HEK293T (cell line): ENCODE measurements at regions not wholly inside any gene's neighbourhood (a gene's known extent, or its start where the extent isn't known, plus 50 kb on each side); places are given as distances from the start of the nearest gene placed in this dataset.

Experiments used
- ARNT ChIP-seq: fragments of 450-650 bp; IDR thresholded peaks from 2 replicates; pipeline ENCODE4 v1.6.1; 2017; ENCODE audit warnings: mild to moderate bottlenecking
- BHLHE40 ChIP-seq: fragments of 450-650 bp; IDR thresholded peaks from 2 replicates; pipeline ENCODE4 v1.6.1; 2016; ENCODE audit warnings: mild to moderate bottlenecking, moderate library complexity, borderline replicate concordance
- CTBP1 ChIP-seq: fragments of 450-650 bp; IDR thresholded peaks from 2 replicates; pipeline ENCODE4 v1.6.1; 2016; ENCODE audit warnings: borderline replicate concordance
- ELF4 ChIP-seq: fragments of 450-650 bp; IDR thresholded peaks from 2 replicates; pipeline ENCODE4 v1.6.1; 2017; ENCODE audit warnings: antibody characterized with exemption
- FOXA1 ChIP-seq: fragments of 450-650 bp; IDR thresholded peaks from 2 replicates; pipeline ENCODE4 v1.6.1; 2016; ENCODE audit warnings: mild to moderate bottlenecking
- FOXK2 ChIP-seq: fragments of 450-650 bp; IDR thresholded peaks from 2 replicates; pipeline ENCODE4 v1.6.1; 2016; ENCODE audit warnings: mild to moderate bottlenecking
- HDGF ChIP-seq: fragments of 450-650 bp; IDR thresholded peaks from 2 replicates; pipeline ENCODE4 v1.6.1; 2017; ENCODE audit warnings: antibody characterized with exemption, borderline replicate concordance
- LEF1 ChIP-seq: fragments of 450-650 bp; IDR thresholded peaks from 2 replicates; pipeline ENCODE4 v1.6.1; 2017; ENCODE audit warnings: mild to moderate bottlenecking, borderline replicate concordance
- NFRKB ChIP-seq: fragments of 450-650 bp; IDR thresholded peaks from 2 replicates; pipeline ENCODE4 v1.6.1; 2016; ENCODE audit warnings: mild to moderate bottlenecking, moderate library complexity
- SP1 ChIP-seq: fragments of 450-650 bp; IDR thresholded peaks from 2 replicates; pipeline ENCODE4 v1.6.1; 2017
- SUZ12 ChIP-seq: fragments of 450-650 bp; IDR thresholded peaks from 2 replicates; pipeline ENCODE4 v1.6.1; 2016; ENCODE audit warnings: mild to moderate bottlenecking
- TARDBP ChIP-seq: fragments of 450-650 bp; IDR thresholded peaks from 2 replicates; pipeline ENCODE4 v1.6.1; 2016
- ZNF384 ChIP-seq: fragments of 450-650 bp; IDR thresholded peaks from 2 replicates; pipeline ENCODE4 v1.6.1; 2016
- TF ChIP-seq, protein P1 (sequence below): fragments of 450-650 bp; IDR thresholded peaks from 2 replicates; pipeline ENCODE4 v1.6.1; 2016

DNA sequence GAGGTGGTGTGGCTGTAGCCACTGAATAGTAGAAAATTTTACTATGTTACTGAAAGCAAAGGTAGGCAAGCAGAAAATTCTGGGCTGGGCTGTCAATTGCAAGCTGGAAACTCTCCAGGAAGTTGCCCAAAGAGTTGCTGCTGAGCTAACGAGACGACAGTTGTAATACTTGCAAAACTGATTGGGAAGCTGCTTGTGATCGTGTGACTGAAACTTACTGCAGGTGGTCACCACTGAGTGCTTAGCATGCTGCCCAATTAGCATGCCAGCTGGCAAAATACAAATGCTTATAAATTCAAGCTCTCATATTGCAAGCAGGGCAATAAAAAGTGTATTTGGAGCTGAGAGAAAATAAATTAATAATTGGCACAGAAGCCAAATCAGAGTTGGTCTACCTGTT lies 758.5 kb upstream of the EDIL3 start:
- no peak for TF ChIP-seq SUZ12
- TF ChIP-seq BHLHE40 = no peak
- no peak for TF ChIP-seq FOXA1
- no peak for TF ChIP-seq ZNF384
- TF ChIP-seq CTBP1 = no peak
- no peak for TF ChIP-seq ARNT
- no peak for TF ChIP-seq HDGF
- TF ChIP-seq FOXK2 = no peak
- TF ChIP-seq LEF1 = no peak
- no peak for TF ChIP-seq TARDBP
- TF ChIP-seq ELF4 = no peak
- TF ChIP-seq NFRKB = no peak
- TF ChIP-seq SP1 = no peak
- TF ChIP-seq, protein P1, sequence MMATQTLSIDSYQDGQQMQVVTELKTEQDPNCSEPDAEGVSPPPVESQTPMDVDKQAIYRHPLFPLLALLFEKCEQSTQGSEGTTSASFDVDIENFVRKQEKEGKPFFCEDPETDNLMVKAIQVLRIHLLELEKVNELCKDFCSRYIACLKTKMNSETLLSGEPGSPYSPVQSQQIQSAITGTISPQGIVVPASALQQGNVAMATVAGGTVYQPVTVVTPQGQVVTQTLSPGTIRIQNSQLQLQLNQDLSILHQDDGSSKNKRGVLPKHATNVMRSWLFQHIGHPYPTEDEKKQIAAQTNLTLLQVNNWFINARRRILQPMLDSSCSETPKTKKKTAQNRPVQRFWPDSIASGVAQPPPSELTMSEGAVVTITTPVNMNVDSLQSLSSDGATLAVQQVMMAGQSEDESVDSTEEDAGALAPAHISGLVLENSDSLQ = no peak
